VCaP (cell line): ENCODE measurements at regions not wholly inside any gene's neighbourhood (a gene's known extent, or its start where the extent isn't known, plus 50 kb on each side); places are given as distances from the start of the nearest gene placed in this dataset.

ENCODE experiments used
- H3K27ac ChIP-seq: fragments of 450-650 bp; 2 replicates; pipeline ENCODE4 v1.5.1; 2017
- CTCF ChIP-seq: fragments of 450-650 bp; conservative IDR thresholded peaks from 2 replicates; pipeline ENCODE4 v1.5.1; 2017; ENCODE audit warnings: mild to moderate bottlenecking, moderate library complexity

GRCh38 chr1:106651028-106651762 is 405.3 kb upstream of the PRMT6 start:
- TF ChIP-seq CTCF, result no peak
- no peak overlapping the region for H3K27ac ChIP-seq

- no peak for TF ChIP-seq CTCF
- H3K27ac ChIP-seq, result no peak overlapping the region
Observed at GRCh38 chr1:106659490-106660244, 396.8 kb upstream of the PRMT6 start.

GRCh38 chr1:106675558-106675957 is 380.9 kb upstream of the PRMT6 start:
- no peak overlapping the region for H3K27ac ChIP-seq
- TF ChIP-seq CTCF, result no peak

GRCh38 chr1:106676021-106676420 is 380.5 kb upstream of the PRMT6 start:
- H3K27ac ChIP-seq, result no peak overlapping the region
- TF ChIP-seq CTCF, result no peak

GRCh38 chr1:106677181-106677580 is 379.3 kb upstream of the PRMT6 start:
- no peak for TF ChIP-seq CTCF
- H3K27ac ChIP-seq, result no peak overlapping the region

GRCh38 chr1:106677721-106678120 is 378.8 kb upstream of the PRMT6 start:
- H3K27ac ChIP-seq, result no peak overlapping the region
- no peak for TF ChIP-seq CTCF

GRCh38 chr1:106678279-106679050 is 378.0 kb upstream of the PRMT6 start:
- no peak for TF ChIP-seq CTCF
- H3K27ac ChIP-seq, result no peak overlapping the region
